Gastroesophageal sphincter (tissue), 4 donors: ENCODE measurements at regions not wholly inside any gene's neighbourhood (a gene's known extent, or its start where the extent isn't known, plus 50 kb on each side); places are given as distances from the start of the nearest gene placed in this dataset.

Experiments used
- ATAC-seq: fragments of 150-250 bp; one replicate; pipeline ENCODE4 v1.9.1; 2016; ENCODE audit warnings: mild to moderate bottlenecking, moderate library complexity
- H3K27ac ChIP-seq, 4 donors: fragments of 200-600 bp; sonication (generic) in 3 of 4; 1 replicate in 3 of 4; 2 replicates in 1 of 4; pipeline ENCODE4 v1.5.1; 2016 to 2019
- H3K27me3 ChIP-seq: fragments of 200-600 bp; sonication (generic); one replicate; pipeline ENCODE4 v1.5.1; 2019
- H3K36me3 ChIP-seq, 2 donors: fragments of 200-600 bp; sonication (generic); one replicate each; pipeline ENCODE4 v1.5.1; 2019; ENCODE audit warnings: control low read depth in 1 of 2
- H3K4me1 ChIP-seq, 3 donors: fragments of 200-600 bp; sonication (generic); 1 replicate in 2 of 3; 2 replicates in 1 of 3; pipeline ENCODE4 v1.5.1; 2016 to 2019; ENCODE audit warnings: control low read depth in 2 of 3
- H3K4me3 ChIP-seq, 2 donors: fragments of 200-600 bp; sonication (generic); one replicate each; pipeline ENCODE4 v1.5.1; 2019; ENCODE audit warnings: mild to moderate bottlenecking in 1 of 2, moderate library complexity in 1 of 2
- H3K9me3 ChIP-seq, 3 donors: fragments of 200-600 bp; sonication (generic); one replicate each; pipeline ENCODE4 v1.5.1; 2017 to 2019; ENCODE audit warnings: control low read depth in 2 of 3
- EP300 ChIP-seq: sonication (generic); formaldehyde crosslinking; IDR thresholded peaks from one replicate; pipeline ENCODE4 v1.6.1; 2017; ENCODE audit warnings: antibody characterized with exemption, mild to moderate bottlenecking
- POLR2A ChIP-seq, 2 donors: fragments of 450-650 bp; IDR thresholded peaks; one replicate each; pipeline ENCODE4 v1.6.1; 2017; ENCODE audit warnings: antibody characterized with exemption in 2 of 2, mild to moderate bottlenecking in 2 of 2, moderate library complexity in 1 of 2
- POLR2AphosphoS5 ChIP-seq: sonication (generic); formaldehyde crosslinking; IDR thresholded peaks from one replicate; pipeline ENCODE4 v1.6.1; 2017; ENCODE audit warnings: antibody characterized with exemption
- WGBS, 2 donors: methylation state at CpG; one replicate each; pipeline ENCODE4 v1.1.5; 2018; ENCODE audit warnings: low coverage in 1 of 2; 5-methylcytosine and 5-hydroxymethylcytosine counted together
- TF ChIP-seq, protein P1 (sequence below), 4 experiments: fragments of 200-600 bp in 2 of 4; fragments of 450-650 bp in 2 of 4; sonication (generic) in 1 of 4; IDR thresholded peaks; one replicate each; pipeline ENCODE4 v1.5.1; 2017 to 2019; ENCODE audit warnings: antibody characterized with exemption in 4 of 4, mild to moderate bottlenecking in 2 of 4, moderate library complexity in 2 of 4

DNA sequence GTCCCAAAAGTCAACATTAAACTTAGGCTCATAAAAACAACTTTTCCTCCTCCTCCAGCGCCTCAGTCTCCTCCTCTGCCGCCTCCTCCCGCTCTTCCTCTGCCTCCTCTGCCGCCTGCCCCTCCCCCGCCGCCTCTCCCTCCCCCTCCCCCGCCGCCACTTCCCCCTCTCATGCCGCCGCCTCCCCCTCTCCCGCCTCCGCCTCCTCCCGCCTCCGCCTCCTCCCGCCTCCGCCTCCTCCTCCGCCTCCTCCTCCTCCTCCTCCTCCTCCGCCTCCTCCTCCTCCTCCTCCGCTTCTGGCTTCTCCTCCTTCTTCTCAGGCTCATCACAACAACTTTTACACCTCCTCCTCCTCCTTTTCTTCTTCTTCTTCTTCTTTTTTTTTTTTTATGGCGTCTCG, 599.9 kb downstream of the TMEM182 start:
- no peak overlapping the region for H3K27ac ChIP-seq
- no peaks in the 10 kb centered on the region for H3K9me3 ChIP-seq
- 100% methylated on average over 1 to 4 of the region's 21 CpGs for WGBS, 2 donors
- ATAC-seq = no peak
- H3K36me3 ChIP-seq = no peaks in the 10 kb centered on the region
- H3K27me3 ChIP-seq = no peaks in the 10 kb centered on the region
- H3K4me1 ChIP-seq = no peaks in the 10 kb centered on the region
- H3K4me3 ChIP-seq = no peak overlapping the region
- TF ChIP-seq POLR2AphosphoS5 = no peak
- TF ChIP-seq EP300 = no peak
- TF ChIP-seq, protein P1, sequence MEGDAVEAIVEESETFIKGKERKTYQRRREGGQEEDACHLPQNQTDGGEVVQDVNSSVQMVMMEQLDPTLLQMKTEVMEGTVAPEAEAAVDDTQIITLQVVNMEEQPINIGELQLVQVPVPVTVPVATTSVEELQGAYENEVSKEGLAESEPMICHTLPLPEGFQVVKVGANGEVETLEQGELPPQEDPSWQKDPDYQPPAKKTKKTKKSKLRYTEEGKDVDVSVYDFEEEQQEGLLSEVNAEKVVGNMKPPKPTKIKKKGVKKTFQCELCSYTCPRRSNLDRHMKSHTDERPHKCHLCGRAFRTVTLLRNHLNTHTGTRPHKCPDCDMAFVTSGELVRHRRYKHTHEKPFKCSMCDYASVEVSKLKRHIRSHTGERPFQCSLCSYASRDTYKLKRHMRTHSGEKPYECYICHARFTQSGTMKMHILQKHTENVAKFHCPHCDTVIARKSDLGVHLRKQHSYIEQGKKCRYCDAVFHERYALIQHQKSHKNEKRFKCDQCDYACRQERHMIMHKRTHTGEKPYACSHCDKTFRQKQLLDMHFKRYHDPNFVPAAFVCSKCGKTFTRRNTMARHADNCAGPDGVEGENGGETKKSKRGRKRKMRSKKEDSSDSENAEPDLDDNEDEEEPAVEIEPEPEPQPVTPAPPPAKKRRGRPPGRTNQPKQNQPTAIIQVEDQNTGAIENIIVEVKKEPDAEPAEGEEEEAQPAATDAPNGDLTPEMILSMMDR (IDR thresholded peaks at IDR 0.05) = no peak
- no peak for TF ChIP-seq POLR2A (IDR thresholded peaks at IDR 0.05)

DNA sequence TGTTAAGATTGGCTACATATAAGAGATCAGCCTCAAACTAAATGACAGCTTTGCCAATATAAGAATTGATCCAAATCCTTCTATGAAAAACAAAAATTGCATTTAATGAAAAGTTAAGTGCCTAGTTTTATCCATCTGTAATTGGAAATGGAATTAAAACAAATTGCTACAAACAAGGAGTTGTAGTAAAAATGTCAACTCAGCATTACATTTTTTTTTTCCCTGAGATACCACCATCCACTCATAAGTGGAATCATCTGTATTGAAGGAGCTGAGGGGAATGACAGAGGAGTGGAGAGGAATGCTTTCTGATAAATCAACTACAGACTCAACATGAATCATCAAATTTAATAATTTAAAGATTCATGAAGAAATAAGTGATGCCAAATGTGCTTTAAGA, 601.8 kb downstream of the TMEM182 start:
- H3K36me3 ChIP-seq = no peaks in the 10 kb centered on the region
- H3K27ac ChIP-seq = no peak overlapping the region
- no peaks in the 10 kb centered on the region for H3K27me3 ChIP-seq
- no peak for TF ChIP-seq POLR2AphosphoS5
- TF ChIP-seq, protein P1 (IDR thresholded peaks at IDR 0.05) = no peak
- no peak for TF ChIP-seq POLR2A (IDR thresholded peaks at IDR 0.05)
- TF ChIP-seq EP300 = no peak
- ATAC-seq = no peak
- no peaks in the 10 kb centered on the region for H3K4me1 ChIP-seq
- no peak overlapping the region for H3K4me3 ChIP-seq
- H3K9me3 ChIP-seq = no peaks in the 10 kb centered on the region

DNA sequence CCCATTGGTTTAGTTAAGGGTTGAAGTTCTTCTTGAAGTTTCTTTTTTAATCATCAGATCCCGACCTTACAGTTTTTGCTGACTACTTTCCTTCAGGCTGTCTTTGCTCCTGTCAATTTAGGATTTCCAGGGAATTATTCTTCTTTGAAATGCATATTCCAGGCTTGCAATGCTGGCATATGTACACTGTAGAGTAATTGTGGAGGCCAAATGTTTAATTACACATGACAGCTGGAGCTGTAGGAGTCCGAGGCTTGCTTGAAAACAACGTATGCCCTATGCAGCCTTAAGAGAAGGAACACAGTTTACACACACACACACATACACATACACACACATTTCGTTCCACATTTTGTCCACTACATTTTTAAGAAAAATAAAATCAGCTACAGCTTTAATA, 602.3 kb downstream of the TMEM182 start:
- TF ChIP-seq POLR2A (IDR thresholded peaks at IDR 0.05) (no peak), POLR2AphosphoS5 (no peak), EP300 (no peak)
- TF ChIP-seq, protein P1 (IDR thresholded peaks at IDR 0.05) = no peak
- Histone ChIP-seq H3K27ac (no peak overlapping the region), H3K27me3 (no peaks in the 10 kb centered on the region), H3K36me3 (no peaks in the 10 kb centered on the region), H3K9me3 (no peaks in the 10 kb centered on the region), H3K4me1 (no peaks in the 10 kb centered on the region), H3K4me3 (no peak overlapping the region)
- ATAC-seq = no peak
- 35 to 48% methylated on average over 4 of the region's 4 CpGs for WGBS, 2 donors

DNA sequence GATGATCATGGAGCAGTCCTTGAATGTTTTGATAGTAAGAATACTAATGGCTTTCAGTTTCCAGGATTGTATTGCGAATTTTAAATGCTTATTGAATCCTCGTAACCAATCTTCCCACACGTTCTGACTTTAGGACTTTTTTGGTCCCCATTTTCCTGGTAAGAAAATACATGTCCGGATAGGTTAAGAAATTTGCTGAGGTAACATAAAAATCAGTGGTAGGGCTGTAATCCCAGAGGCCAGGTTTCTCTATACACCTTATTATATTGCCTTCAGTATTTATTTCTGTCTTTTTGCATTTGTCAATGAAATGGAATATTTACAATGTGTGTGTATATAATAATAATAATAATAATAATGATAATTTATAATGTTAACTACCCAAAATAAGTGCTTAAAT, 603.2 kb downstream of the TMEM182 start:
- WGBS, 2 donors = 81 to 84% methylated on average over 4 of the region's 4 CpGs
- no peaks in the 10 kb centered on the region for H3K27me3 ChIP-seq
- no peaks in the 10 kb centered on the region for H3K36me3 ChIP-seq
- H3K4me1 ChIP-seq = no peaks in the 10 kb centered on the region
- no peaks in the 10 kb centered on the region for H3K9me3 ChIP-seq
- no peak overlapping the region for H3K4me3 ChIP-seq
- ATAC-seq = no peak
- no peak overlapping the region for H3K27ac ChIP-seq
- no peak for TF ChIP-seq POLR2AphosphoS5
- TF ChIP-seq, protein P1 (IDR thresholded peaks at IDR 0.05) = no peak
- no peak for TF ChIP-seq EP300
- TF ChIP-seq POLR2A (IDR thresholded peaks at IDR 0.05) = no peak

DNA sequence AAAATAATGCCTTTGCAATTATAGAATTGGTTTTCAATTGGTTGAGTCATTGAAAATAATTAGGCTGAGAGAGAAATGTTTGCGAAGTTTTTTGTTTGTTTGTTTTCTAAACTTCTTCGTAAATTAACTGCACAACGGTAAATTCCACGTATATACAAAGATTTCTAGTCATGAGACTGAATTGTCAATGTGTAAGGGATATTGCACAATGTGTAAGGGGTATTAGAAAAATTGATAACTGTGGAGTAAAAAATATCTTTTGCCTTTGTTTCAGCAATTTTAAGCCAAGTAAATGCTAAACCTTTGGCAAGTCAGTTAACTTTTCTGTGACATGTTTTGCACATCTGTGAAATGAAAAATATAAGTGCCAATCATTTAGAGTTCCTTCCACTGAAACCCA, 606.0 kb downstream of the TMEM182 start:
- 85 to 86% methylated on average over 4 of the region's 4 CpGs for WGBS, 2 donors
- Histone ChIP-seq H3K9me3 (no peaks in the 10 kb centered on the region), H3K27ac (no peak overlapping the region), H3K4me3 (no peak overlapping the region), H3K4me1 (no peaks in the 10 kb centered on the region), H3K27me3 (no peaks in the 10 kb centered on the region), H3K36me3 (no peaks in the 10 kb centered on the region)
- no peak for ATAC-seq
- TF ChIP-seq POLR2AphosphoS5 (no peak), POLR2A (IDR thresholded peaks at IDR 0.05) (no peak), EP300 (no peak)
- TF ChIP-seq, protein P1 (IDR thresholded peaks at IDR 0.05) = no peak
